ENCODE measurements at regions not wholly inside any gene's neighbourhood (a gene's known extent, or its start where the extent isn't known, plus 50 kb on each side); places are given as distances from the start of the nearest gene placed in this dataset.
"Not testable (repeated sequence)": the region's sequence is repeated elsewhere in the genome, so short reads cannot be mapped to it uniquely, and the experiment has no call there.

DNA sequence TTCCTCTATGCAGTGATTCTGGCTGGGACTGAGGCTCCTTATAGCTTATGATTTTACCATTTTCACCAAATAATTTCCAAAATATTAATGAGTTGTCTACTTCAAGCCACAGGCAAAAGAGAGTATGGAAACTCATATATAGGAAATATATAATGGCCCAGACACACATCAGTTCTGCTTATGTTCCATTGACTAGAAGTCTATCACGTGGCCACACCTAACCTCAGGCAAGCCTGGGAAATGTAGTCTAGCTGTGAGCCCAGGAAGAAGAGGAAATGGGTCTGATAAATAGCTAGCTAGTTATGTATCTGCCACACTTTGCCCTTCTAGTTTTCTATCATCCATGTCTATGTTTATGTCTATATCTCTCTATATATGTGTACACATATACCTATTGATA lies 195.1 kb downstream of the OTOL1 start:
- no peak for DNase-seq (ENCODE audit: low spot score)

DNA sequence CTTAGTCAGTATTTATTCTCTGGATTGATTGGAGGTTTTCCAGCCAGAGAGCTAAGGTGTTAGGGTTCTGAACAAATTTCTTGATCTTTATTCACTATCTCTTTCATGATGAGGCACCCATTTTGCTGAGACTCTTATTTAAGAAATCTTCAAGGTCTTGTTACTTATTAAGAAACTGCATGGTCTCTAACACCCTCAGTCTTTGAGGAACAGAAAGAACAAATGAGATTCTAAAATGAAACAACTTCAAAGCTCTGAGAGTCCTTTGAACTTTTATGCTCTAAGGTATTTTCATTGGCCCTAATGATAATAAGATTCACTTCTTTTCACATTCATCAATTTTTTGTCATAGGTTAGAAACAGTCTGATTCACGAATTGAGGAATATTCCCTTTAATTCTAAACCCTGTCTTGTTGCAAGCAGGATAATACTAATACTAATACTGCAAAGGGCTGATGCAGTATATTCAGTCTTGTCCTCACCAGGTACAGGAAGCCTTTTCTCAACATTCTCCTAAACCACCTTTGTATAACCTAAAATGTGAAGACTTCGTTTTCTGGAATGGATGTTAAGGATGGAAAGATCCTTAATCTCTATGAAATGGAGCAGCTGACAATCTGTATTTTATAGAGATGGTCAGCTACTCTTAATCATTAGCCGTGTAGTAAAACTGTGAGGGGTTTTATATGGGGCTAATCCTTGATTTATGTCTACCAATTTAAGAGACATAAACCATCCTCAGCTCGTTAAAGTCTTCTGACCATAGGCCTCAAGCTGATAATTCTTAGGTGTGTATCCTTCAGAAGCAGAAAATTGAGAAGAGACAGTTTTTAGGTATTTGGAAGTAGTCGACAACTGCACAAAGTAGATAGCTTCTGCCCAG lies 198.3 kb downstream of the OTOL1 start:
- DNase-seq (ENCODE audit: low spot score) = no peak

DNA sequence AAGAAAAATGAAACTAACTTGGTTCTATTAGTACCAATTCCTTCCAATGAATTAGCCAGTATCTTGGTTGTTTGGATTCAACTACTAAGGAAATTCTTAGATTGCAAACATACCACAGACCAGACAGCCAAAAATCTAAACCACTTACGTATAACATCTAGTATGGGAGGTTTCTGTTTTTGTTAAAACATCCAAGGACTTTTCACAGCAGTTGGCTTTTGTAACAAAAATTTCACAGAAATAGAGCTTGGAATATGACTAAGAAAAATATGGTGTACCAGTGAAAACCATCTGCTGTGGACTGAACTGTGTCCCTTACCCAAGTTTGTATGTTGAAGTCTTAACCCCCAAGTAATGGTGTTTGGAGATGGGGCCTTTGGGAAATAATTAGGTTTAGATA lies 199.2 kb downstream of the OTOL1 start:
- no peak for DNase-seq (ENCODE audit: low spot score)

DNA sequence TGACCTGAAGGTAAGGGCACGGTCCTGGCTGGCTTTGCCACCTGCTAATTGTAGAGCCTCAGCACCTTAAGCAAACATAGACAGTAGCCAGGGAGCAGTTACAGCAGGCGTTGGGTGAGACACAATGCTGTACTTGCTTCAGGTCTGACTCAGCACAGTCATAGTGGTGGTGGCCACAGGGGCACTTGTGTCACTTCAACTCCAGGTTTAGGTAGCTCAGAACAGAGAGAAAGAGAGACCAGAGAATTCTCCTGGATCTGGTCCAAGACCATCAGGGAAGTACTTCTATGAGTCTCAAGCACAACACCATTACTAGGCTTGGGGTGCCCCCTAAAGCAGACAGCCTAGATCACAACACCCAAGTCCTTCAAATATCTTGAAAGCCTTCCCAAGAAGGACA lies 204.4 kb downstream of the OTOL1 start:
- no peak for DNase-seq (ENCODE audit: low spot score)

DNA sequence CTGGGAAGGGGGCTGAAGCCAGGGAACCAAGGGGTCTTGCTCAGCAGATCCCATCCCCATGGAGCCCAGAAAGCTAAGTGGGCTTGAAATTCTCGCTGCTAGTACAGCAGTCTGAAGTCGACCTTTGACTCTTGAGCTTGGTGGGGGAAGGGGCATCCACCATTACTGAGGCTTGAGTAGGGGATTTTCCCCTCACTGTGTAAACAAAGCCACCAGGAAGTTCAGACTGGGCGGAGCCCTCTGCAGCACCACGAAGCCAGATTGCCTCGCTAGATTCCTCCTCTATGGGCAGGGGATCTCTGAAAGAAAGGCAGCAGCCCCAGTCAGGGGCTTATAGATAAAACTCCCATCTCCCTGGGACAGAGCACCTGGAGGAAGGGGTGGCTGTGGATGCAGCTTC lies 210.6 kb downstream of the OTOL1 start:
- not testable (repeated sequence) for DNase-seq (ENCODE audit: low spot score)

DNA sequence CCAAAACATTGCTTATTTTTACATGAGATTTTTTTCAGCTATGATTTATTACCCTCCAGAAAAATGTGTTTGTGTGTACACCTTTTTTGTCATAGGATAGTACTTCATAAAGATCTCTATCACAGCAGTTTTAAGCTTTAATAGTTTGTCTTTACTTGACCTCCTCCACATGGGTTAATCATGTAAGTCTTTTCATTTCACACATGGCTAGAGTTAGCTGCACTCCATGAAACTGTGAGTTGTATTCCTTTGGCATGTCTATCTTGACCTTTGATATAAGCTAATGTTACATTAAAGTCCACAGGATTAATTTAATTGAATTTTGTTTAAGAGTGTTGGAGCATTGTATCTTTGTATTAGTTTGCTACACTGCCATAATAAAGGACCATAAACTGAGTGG lies 217.1 kb downstream of the OTOL1 start:
- no peak for DNase-seq (ENCODE audit: low spot score)

DNA sequence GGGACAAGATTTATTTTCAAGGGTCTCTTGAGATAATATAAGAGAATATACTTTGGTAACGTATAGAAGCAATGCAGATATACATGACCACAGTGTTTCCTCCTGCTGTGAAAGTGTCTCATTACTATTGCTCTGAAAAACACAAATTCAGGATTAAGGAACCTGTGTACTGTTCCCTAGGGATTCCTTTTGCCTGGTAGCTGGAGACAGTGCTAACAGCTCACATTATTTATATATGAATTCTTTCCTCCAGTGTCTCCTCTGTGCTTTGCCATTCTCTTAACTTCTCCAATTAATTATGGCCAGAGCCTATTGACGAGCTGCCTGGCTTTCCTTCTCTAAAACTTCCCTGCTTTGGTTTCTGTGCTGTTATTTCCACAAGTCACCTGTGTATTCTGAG lies 235.4 kb downstream of the OTOL1 start:
- DNase-seq (ENCODE audit: low spot score) = no peak

DNA sequence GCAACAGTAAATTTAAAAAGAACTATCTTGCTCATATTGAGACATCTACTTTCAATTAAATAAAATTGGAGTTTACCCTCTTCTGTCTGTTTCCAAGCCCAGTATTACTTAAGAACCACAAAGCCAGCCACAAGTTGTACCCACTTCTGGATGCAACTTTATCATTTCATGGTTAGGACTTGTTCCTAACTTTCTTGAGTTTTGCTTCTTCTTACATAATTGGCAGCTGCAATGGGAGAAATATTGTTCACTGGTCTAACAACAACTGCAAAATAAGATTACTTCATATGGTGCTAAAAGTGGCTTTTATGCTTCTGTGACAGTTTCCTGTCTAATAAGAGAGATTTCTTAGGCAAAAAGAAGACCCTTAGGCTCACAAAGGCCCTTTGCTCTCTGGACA lies 240.6 kb downstream of the OTOL1 start:
- DNase-seq (ENCODE audit: low spot score) = no peak

DNA sequence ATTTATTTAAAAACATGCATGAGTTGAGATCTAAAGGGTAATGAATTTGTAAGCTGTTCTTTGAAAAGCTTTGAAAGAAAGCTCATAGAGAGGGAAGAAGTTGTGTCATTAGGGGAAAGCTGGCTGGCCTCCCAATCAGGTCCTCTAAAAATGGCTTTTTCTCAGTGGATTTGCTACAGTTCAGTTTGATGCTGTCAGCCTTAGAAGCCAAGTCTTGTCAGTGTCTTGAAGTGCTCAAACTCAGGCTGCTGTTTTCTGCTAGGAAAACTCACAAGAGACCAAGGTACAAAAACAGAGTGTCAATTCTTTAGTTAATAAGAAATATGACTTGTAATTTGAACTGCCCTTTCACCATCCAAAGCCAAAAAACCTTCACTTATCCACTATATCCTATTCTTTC lies 243.8 kb downstream of the OTOL1 start:
- DNase-seq (ENCODE audit: low spot score) = no peak

DNA sequence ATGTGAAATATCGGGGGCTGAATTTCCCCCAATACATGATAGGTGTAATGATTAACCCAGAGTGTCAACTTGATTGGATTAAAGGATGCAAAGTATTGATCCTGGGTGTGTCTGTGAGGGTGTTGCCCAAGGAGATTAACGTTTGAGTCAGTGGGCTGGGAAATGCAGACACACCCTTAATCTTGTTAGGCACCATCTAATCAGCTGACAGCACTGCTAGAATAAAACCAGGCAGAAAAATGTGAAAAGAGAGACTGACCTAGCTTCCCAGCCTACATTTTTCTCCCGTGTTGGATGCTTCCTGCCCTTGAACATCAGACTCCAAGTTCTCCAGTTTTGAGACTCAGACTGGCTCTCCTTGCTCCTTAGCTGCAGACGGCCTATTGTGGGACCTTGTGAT lies 247.8 kb downstream of the OTOL1 start:
- no peak for DNase-seq (ENCODE audit: low spot score)

DNA sequence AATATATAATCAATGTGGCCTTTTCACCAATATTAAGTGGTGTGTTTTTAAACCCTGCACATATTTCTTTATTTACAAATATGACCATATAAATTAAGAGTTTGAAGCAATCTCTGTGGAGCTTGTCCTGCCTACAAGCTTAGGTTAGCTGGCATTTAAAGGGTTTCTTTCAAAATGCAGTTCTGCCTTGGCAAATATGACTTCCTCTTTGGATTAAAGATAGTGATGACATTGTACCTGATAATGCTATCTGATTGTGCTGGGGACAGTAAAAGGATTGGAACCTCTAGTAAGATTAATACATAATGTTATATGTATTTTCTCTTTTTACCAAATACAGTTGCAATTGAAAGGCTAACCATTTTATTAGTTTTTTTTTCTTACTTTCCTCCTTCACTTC lies 249.1 kb downstream of the OTOL1 start:
- no peak for DNase-seq (ENCODE audit: low spot score)

DNA sequence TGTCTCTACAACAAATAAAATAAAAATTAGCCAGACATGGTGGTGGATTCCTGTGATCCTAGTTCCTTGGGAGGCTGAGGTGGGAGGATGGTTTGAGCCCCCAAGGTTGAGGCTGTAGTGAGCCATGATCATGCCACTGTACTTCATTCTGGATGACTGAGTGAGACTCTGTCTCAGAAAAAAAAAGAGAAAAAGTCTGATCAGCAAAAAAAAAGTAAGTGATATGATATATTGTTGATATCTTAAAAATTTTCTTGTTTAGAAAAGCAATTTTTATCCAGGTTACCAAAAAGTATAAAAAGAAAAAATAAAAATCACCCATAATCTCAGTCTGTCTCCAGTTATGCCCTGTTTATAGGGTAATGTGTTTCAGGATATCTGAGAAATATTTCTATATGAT lies 251.4 kb downstream of the OTOL1 start:
- no peak for DNase-seq (ENCODE audit: low spot score)

DNA sequence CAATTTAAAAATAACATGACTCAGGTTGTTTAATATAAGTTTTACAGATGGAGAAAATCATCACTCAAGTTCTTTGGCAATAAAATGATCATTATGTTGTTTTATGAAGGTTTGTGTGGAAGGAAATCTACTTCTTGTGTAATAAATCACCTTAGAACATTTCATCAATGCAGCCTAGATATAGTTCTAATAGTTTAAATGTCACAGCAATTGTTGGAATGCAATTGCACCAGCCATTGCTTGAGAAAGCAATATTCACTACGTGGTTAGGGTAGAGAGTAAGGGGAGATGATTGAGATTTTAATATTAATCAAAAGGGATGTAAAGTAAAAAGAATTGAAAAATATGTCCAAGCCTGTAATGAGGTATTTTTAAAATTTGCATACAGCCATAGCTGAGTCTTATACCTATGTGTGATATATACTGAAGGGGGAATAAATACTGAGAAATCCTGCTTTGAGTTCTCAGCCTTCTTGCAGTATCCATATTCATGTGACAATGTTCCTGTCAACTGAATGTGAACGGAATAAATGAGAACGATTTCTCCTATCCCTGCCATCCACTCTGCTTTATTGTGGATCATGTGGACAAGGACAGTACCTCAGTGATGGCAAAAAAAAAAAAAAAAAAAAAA lies 257.9 kb downstream of the OTOL1 start:
- DNase-seq (ENCODE audit: low spot score) = no peak

DNA sequence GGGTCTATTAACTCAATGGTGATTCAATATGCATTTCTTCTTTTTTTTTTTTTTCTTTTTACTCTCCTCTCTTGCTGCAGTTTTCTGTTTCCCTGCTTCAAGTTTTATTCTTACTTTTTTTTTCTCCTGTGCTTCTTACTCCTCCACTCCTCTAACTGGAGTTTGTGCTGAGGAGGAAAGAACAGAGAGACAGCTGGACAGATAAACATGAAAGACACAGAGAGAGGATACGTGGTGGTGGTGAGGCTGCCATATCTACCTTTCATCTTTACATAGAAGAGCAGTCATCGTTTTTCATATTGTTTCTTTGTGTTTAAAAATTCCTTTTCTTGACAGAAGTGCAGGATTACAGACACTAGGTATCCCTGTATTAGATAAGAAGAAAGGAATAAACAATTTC lies 262.8 kb downstream of the OTOL1 start:
- DNase-seq (ENCODE audit: low spot score) = no peak

DNA sequence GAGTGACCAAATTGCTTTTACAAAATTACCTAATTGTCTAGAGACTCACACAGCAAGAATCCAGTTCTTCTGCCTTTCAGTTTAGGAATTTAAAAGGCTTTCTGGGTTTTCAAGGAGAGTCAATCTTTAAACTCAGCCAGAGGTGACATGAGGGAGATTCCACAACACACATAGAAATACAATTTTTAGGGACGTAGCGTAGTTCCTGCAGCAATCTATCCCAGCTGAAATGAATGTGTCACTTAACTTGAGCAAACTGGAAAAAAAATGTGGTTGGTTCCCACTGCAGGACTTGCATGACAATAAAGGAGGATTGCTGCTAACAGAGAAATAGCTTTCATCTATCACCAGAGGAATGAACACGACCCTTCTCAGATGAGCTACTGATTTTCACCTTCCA lies 269.7 kb downstream of the OTOL1 start:
- no peak for DNase-seq (ENCODE audit: low spot score)

DNA sequence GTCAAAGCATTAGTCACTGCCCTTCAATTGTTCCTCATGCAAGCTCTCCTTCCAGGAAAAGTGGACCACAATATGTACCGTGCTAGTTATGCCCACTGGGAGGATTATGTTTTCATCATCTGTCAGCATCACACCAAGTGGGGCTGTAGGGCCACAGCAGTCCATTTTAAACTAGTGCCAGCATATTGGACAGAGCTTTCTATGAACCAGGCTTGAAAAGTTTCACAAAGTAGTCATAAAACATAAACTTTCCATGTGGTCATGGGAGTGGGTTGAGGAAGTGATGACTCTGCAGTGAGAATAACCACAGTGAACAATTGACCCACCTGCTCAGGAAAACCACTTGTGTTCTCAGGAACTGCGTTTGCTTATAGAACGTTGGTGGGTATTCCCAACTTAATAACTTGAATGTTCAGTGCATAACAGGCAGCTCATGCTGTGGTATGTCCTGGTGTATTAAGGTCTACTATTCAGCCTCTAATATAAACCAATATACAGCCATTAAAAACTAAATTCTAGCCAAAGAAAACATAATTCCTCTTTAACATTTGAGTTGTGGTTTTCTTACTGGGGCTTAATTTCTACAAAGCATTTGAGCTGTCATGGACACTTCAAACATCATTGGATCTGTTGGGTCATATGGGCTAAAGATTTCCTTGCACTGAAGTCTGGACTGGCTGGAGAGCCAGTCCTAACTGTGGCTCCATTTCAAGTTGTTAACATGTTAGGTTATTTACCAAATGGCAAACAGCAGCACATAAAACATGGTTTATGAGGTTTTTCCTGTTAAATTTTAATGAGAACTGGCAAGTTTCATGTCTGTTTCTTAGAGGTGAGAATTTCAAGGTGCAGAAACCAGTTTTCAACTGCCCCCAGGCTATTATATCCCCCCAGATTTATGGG lies 274.1 kb downstream of the OTOL1 start:
- no peak for DNase-seq (ENCODE audit: low spot score)

DNA sequence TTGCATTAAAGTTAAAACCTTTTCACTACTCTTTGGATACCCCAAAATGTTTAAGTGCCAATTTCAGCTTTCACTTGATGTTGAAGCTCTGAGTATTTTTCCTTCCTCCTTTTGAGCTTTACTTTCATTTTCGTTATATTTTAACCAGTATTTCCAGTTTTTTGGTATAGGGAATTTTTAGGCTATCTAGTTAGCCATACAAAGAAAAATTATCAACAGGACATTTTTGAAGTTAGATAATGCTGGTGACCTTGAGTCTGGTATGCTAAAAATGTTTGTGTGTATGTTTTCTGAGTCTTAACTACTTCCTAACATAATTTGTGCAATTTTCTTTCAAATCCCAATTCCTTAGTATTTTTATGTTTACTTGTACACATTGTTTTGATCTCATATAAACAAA lies 284.8 kb downstream of the OTOL1 start:
- DNase-seq (ENCODE audit: low spot score) = no peak

DNA sequence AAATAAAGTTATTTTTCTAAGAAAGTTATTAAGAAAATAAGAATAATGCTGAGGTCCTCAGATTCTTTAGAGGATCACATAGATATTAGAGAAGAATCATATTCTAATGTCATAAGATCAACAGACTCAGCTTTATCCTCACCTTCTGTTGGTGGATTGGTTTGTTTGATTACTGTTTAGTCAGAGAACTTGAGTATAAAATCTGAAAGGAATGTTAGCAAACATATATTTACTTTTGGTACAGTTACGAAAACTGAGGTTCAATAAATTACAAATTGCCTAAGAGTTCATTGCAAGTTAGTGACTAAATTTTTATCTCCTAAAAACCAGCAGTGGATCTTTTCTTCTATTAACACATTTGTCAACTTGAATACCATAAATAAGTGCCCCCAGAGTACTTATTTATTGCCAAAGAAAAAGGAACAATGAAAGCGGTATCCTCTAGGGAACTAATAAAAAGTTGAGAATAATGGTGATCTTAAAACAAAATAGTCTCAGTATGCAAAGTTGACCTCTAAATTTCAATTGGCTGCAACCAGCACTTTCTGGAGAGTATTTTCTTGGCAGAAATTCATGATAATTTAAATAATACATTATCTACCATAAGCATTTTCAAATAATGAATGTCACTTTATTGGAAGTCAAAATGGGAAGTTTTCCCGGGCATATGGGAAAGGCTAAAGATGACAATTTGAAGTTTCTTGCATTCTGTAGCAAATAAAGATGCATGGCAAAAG lies 296.8 kb downstream of the OTOL1 start:
- DNase-seq (ENCODE audit: low spot score) = no peak

DNA sequence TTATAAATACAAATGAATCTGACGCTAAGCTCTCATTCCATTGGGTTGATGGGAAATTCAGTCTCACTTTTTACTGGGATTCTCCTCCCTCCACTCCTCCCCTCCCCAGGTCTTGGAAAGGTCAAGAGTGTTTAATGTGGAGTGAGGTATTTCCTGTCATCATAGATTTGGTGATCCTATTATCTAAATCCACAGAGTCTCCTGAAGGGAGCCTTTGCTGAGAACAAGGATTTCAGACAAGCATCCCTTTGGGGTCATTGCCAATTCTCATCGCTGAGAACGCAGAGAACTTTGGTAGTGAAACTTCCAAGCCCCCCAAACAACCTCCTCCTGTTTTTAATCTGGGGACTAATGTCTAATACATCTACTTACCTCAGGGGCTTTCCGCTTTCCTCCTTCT lies 297.9 kb downstream of the OTOL1 start:
- DNase-seq (ENCODE audit: low spot score) = no peak

DNA sequence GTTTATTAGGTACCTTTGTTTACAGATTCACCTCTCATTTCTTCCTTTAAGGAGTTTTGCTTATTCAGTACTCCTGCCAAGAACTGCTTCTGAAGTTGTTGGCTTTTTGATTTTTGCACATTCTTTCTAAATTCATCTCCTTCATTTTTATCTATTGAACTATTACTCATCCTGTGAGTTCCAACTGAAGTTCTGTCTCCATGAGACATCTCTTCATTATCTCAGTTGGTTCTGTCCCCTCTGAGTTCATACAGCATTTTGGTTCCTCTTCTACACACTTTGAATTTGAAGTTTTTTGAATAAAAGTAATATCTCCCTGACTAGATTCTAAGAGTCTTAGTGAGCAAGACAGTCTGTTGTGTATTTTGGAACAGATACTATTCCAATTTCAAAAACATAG lies 299.7 kb downstream of the OTOL1 start:
- DNase-seq (ENCODE audit: low spot score) = no peak

DNA sequence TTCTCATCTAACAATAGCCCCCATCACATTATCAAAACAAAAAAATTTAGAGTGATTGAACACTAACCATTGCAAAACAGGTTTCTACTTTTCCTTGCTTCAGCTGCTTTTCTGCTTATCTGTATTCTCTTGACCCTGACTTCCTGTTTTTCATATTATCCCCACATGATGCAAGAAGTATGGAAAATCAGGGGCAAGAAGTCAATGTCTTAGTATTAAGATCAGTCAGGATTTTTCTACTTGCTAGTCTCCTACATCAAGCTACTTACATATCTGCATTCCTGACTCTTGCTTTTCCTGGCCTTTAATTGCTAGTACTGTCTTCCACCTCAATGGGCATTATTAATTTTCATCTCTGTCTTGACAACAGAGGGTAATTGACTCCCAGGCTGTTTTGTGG lies 300.2 kb downstream of the OTOL1 start:
- no peak for DNase-seq (ENCODE audit: low spot score)

DNA sequence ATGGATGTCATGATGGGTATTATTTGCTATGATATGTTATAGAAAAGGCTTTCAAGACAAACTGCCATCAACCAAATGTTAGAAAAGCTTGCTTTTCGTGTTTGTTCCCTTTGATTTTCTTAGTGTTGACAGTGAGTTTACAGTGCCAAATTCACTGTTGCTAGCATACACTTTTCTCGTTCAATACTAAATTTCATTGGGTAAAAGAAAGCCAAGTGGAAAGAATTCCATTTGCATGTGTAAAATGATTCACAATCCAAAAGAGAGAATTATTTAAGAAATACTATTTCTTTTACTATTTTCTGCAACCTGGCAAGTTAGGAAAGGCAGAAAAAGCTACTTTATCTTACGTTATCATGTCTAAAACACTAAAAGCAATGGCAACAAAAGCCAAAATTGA lies 301.4 kb downstream of the OTOL1 start:
- no peak for DNase-seq (ENCODE audit: low spot score)

Data from hematopoietic multipotent progenitor cell treated with erythropoietin and hydrocortisone succinate and interleukin-3 and kit ligand, for 17 days (in vitro differentiated cells).